ENCODE measurements at regions not wholly inside any gene's neighbourhood (a gene's known extent, or its start where the extent isn't known, plus 50 kb on each side); places are given as distances from the start of the nearest gene placed in this dataset.

DNA sequence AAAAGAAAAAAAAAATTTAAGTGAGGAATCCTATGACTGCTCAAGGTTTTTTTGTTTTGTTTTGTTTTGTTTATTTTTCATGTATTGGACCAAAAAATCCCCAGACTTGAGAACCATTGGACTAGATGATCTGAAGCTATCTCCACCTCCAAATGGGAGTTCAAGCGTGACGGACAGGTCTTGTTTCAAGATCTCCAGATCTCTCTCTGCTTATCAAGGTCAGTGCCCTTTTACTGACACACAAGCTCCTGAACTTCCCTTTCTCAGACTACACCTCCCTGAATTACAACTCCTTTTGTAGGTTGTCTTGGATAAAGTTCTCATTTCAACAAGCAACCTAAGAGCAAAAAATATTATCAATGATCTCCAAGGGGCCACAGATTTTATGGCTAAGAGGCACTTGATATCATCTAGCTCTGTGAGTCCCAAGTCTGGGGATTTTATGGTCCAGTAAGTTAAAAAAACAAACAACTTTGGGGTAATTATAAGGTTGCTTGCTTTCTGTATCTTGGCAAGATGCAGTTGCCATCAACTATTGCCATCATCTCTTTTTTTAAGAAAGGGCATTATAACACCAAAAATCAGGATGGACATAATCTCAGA, 396.0 kb upstream of the ATP5MC3 start:
- TF ChIP-seq, protein P1, sequence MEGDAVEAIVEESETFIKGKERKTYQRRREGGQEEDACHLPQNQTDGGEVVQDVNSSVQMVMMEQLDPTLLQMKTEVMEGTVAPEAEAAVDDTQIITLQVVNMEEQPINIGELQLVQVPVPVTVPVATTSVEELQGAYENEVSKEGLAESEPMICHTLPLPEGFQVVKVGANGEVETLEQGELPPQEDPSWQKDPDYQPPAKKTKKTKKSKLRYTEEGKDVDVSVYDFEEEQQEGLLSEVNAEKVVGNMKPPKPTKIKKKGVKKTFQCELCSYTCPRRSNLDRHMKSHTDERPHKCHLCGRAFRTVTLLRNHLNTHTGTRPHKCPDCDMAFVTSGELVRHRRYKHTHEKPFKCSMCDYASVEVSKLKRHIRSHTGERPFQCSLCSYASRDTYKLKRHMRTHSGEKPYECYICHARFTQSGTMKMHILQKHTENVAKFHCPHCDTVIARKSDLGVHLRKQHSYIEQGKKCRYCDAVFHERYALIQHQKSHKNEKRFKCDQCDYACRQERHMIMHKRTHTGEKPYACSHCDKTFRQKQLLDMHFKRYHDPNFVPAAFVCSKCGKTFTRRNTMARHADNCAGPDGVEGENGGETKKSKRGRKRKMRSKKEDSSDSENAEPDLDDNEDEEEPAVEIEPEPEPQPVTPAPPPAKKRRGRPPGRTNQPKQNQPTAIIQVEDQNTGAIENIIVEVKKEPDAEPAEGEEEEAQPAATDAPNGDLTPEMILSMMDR (IDR thresholded peaks at IDR 0.05; ENCODE audit: low read depth, low read length, missing input control), result no peak
- no peak for TF ChIP-seq NR2F2 (IDR thresholded peaks at IDR 0.05)
- no peak for TF ChIP-seq TAF1 (conservative IDR thresholded peaks at IDR 0.05)
- TF ChIP-seq, protein P2, sequence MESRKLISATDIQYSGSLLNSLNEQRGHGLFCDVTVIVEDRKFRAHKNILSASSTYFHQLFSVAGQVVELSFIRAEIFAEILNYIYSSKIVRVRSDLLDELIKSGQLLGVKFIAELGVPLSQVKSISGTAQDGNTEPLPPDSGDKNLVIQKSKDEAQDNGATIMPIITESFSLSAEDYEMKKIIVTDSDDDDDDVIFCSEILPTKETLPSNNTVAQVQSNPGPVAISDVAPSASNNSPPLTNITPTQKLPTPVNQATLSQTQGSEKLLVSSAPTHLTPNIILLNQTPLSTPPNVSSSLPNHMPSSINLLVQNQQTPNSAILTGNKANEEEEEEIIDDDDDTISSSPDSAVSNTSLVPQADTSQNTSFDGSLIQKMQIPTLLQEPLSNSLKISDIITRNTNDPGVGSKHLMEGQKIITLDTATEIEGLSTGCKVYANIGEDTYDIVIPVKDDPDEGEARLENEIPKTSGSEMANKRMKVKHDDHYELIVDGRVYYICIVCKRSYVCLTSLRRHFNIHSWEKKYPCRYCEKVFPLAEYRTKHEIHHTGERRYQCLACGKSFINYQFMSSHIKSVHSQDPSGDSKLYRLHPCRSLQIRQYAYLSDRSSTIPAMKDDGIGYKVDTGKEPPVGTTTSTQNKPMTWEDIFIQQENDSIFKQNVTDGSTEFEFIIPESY (IDR thresholded peaks at IDR 0.05), result no peak
- TF ChIP-seq RAD21 (IDR thresholded peaks at IDR 0.05), result no peak
- TF ChIP-seq, protein P3, sequence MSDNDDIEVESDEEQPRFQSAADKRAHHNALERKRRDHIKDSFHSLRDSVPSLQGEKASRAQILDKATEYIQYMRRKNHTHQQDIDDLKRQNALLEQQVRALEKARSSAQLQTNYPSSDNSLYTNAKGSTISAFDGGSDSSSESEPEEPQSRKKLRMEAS (IDR thresholded peaks at IDR 0.05), result no peak
- no peak for TF ChIP-seq YY1 (IDR thresholded peaks at IDR 0.05)
- no peak for TF ChIP-seq JUND (IDR thresholded peaks at IDR 0.05)
- no peak for TF ChIP-seq RXRA (IDR thresholded peaks at IDR 0.05)
- TF ChIP-seq, protein P4, sequence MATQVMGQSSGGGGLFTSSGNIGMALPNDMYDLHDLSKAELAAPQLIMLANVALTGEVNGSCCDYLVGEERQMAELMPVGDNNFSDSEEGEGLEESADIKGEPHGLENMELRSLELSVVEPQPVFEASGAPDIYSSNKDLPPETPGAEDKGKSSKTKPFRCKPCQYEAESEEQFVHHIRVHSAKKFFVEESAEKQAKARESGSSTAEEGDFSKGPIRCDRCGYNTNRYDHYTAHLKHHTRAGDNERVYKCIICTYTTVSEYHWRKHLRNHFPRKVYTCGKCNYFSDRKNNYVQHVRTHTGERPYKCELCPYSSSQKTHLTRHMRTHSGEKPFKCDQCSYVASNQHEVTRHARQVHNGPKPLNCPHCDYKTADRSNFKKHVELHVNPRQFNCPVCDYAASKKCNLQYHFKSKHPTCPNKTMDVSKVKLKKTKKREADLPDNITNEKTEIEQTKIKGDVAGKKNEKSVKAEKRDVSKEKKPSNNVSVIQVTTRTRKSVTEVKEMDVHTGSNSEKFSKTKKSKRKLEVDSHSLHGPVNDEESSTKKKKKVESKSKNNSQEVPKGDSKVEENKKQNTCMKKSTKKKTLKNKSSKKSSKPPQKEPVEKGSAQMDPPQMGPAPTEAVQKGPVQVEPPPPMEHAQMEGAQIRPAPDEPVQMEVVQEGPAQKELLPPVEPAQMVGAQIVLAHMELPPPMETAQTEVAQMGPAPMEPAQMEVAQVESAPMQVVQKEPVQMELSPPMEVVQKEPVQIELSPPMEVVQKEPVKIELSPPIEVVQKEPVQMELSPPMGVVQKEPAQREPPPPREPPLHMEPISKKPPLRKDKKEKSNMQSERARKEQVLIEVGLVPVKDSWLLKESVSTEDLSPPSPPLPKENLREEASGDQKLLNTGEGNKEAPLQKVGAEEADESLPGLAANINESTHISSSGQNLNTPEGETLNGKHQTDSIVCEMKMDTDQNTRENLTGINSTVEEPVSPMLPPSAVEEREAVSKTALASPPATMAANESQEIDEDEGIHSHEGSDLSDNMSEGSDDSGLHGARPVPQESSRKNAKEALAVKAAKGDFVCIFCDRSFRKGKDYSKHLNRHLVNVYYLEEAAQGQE (IDR thresholded peaks at IDR 0.05), result no peak
- TF ChIP-seq HNF4A (conservative IDR thresholded peaks at IDR 0.05), result no peak
- TF ChIP-seq, protein P5, sequence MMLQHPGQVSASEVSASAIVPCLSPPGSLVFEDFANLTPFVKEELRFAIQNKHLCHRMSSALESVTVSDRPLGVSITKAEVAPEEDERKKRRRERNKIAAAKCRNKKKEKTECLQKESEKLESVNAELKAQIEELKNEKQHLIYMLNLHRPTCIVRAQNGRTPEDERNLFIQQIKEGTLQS (IDR thresholded peaks at IDR 0.05), result no peak
- TF ChIP-seq SP1 (IDR thresholded peaks at IDR 0.05), result no peak
- TF ChIP-seq EGR1 (IDR thresholded peaks at IDR 0.05; ENCODE audit: low read depth in 2 of 2), result no peak
